NB4 (cell line): ENCODE measurements at regions not wholly inside any gene's neighbourhood (a gene's known extent, or its start where the extent isn't known, plus 50 kb on each side); places are given as distances from the start of the nearest gene placed in this dataset.

ENCODE experiments used
- DNase-seq: peaks from one replicate; pipeline ENCODE4 v3.0.0; 2010; ENCODE audit warnings: low read depth
- H3K4me3 ChIP-seq: one replicate; pipeline ENCODE4 v1.5.1; 2011; ENCODE audit warnings: mild to moderate bottlenecking, low read depth, low read length, moderate library complexity
- CTCF ChIP-seq: IDR thresholded peaks from one replicate; pipeline ENCODE4 v1.5.1; 2012; ENCODE audit warnings: low read depth, low read length
- MAX ChIP-seq: IDR thresholded peaks from 2 replicates; pipeline ENCODE4 v1.6.1; 2011; ENCODE audit warnings: low read depth, low read length
- MYC ChIP-seq: IDR thresholded peaks from 2 replicates; pipeline ENCODE4 v1.6.1; 2011; ENCODE audit warnings: low read depth, low read length
- POLR2A ChIP-seq: IDR thresholded peaks from 2 replicates; pipeline ENCODE4 v1.6.1; 2011; ENCODE audit warnings: mild to moderate bottlenecking; ENCODE audit not compliant: insufficient read length; ENCODE audit errors: extremely low read depth

- H3K4me3 ChIP-seq: no peak overlapping the region
- TF ChIP-seq MAX: no peak
- no peak for TF ChIP-seq CTCF
- no peak for TF ChIP-seq POLR2A
- no peak for TF ChIP-seq MYC
- DNase-seq: no peak
These were observed 82.1 kb upstream of the CAPRIN2 start for GRCh38 chr12:30836656-30837445.

- no peak for DNase-seq
- no peak overlapping the region for H3K4me3 ChIP-seq
- no peak for TF ChIP-seq POLR2A
- TF ChIP-seq MAX: no peak
- no peak for TF ChIP-seq CTCF
- no peak for TF ChIP-seq MYC
These were observed 80.5 kb upstream of the CAPRIN2 start for GRCh38 chr12:30835216-30835615.

- no peak for TF ChIP-seq MAX
- no peak for TF ChIP-seq MYC
- TF ChIP-seq CTCF: no peak
- TF ChIP-seq POLR2A: no peak
- H3K4me3 ChIP-seq: no peak overlapping the region
- DNase-seq: no peak
These were observed 76.0 kb upstream of the CAPRIN2 start for GRCh38 chr12:30830751-30831150.

- H3K4me3 ChIP-seq: no peak overlapping the region
- no peak for TF ChIP-seq CTCF
- no peak for TF ChIP-seq MAX
- no peak for TF ChIP-seq MYC
- TF ChIP-seq POLR2A: no peak
- no peak for DNase-seq
These were observed 75.1 kb upstream of the CAPRIN2 start for GRCh38 chr12:30829876-30830275.

GRCh38 chr12:30828686-30829085 is 73.9 kb upstream of the CAPRIN2 start:
- no peak for TF ChIP-seq MYC
- no peak for TF ChIP-seq POLR2A
- TF ChIP-seq CTCF: no peak
- TF ChIP-seq MAX: no peak
- H3K4me3 ChIP-seq: no peak overlapping the region
- DNase-seq: no peak
